WTC11 (cell line): ENCODE measurements at regions not wholly inside any gene's neighbourhood (a gene's known extent, or its start where the extent isn't known, plus 50 kb on each side); places are given as distances from the start of the nearest gene placed in this dataset.

Experiments used
- ATAC-seq: fragments of 200-7000 bp; cut with Tn5 transposase; 2 replicates; pipeline ENCODE4 v1.10.0; 2021; ENCODE audit warnings: mild to moderate bottlenecking, moderate library complexity
- CTCF ChIA-PET: fragments of 300-600 bp; sonication (Branson Sonifier 250); formaldehyde crosslinking; loops from one replicate; lab custom pipeline; 2021; ENCODE audit warnings: antibody characterized with exemption; lab: Charles Lee
- POLR2A ChIA-PET: fragments of 350-600 bp; sonication (Branson Sonifier 250); formaldehyde crosslinking; loops from one replicate; lab custom pipeline; 2021; ENCODE audit warnings: antibody characterized with exemption; lab: Charles Lee
- DNase-seq: peaks from one replicate; pipeline ENCODE4 v3.0.0; 2021; ENCODE audit warnings: low spot score
- H3K27ac Mint-ChIP-seq: 2 replicates; pipeline ENCODE4 v1.8.0; 2021; ENCODE audit warnings: mixed read lengths
- H3K27me3 Mint-ChIP-seq: 2 replicates; pipeline ENCODE4 v1.8.0; 2021; ENCODE audit warnings: low read depth, mild to moderate bottlenecking, moderate library complexity, mixed read lengths
- H3K36me3 Mint-ChIP-seq: 2 replicates; pipeline ENCODE4 v1.8.0; 2021; ENCODE audit warnings: mixed read lengths
- H3K4me1 Mint-ChIP-seq: 2 replicates; pipeline ENCODE4 v1.8.0; 2022; ENCODE audit warnings: mixed read lengths
- H3K4me3 Mint-ChIP-seq: 2 replicates; pipeline ENCODE4 v1.8.0; 2021; ENCODE audit warnings: mild to moderate bottlenecking, moderate library complexity, mixed read lengths
- H3K9me3 Mint-ChIP-seq: 2 replicates; pipeline ENCODE4 v1.8.0; 2021; ENCODE audit warnings: mixed read lengths
- ATF1 ChIP-seq: sonication (generic); formaldehyde crosslinking; IDR thresholded peaks from 2 replicates; pipeline ENCODE4 v1.8.1; 2023; ENCODE audit warnings: mild to moderate bottlenecking, moderate library complexity, missing genetic modification reagents
- ELF4 ChIP-seq: sonication (generic); formaldehyde crosslinking; IDR thresholded peaks from 2 replicates; pipeline ENCODE4 v1.8.1; 2022; ENCODE audit warnings: low read depth, mild to moderate bottlenecking, moderate library complexity, missing genetic modification reagents
- JUN ChIP-seq: sonication (generic); formaldehyde crosslinking; IDR thresholded peaks from 2 replicates; pipeline ENCODE4 v1.8.0; 2023; ENCODE audit warnings: mild to moderate bottlenecking, missing genetic modification reagents
- RELA ChIP-seq: sonication (generic); formaldehyde crosslinking; IDR thresholded peaks from 2 replicates; pipeline ENCODE4 v1.8.1; 2022; ENCODE audit warnings: missing genetic modification reagents, mild to moderate bottlenecking, borderline replicate concordance
- SMAD3 ChIP-seq: sonication (generic); formaldehyde crosslinking; IDR thresholded peaks from 2 replicates; pipeline ENCODE4 v1.8.0; 2022; ENCODE audit warnings: missing genetic modification reagents, mild to moderate bottlenecking, borderline replicate concordance
- TCF7 ChIP-seq: sonication (generic); formaldehyde crosslinking; IDR thresholded peaks from 2 replicates; pipeline ENCODE4 v1.8.0; 2022; ENCODE audit warnings: mild to moderate bottlenecking, low read depth, missing genetic modification reagents, moderate library complexity
- ZNF138 ChIP-seq: sonication (generic); formaldehyde crosslinking; conservative IDR thresholded peaks from 2 replicates; pipeline ENCODE4 v1.8.1; 2022; ENCODE audit warnings: mild to moderate bottlenecking, moderate library complexity, missing genetic modification reagents
- TF ChIP-seq, protein P1 (sequence below): fragments of 250-450 bp; sonication (Bioruptor Pico); IDR thresholded peaks from 2 replicates; pipeline ENCODE4 v1.9.0; 2021; ENCODE audit warnings: mild to moderate bottlenecking
- TF ChIP-seq, protein P2 (sequence below): fragments of 250-450 bp; sonication (Bioruptor Pico); IDR thresholded peaks from 2 replicates; pipeline ENCODE4 v2.1.2; 2022; ENCODE audit warnings: mild to moderate bottlenecking, moderate library complexity
- TF ChIP-seq, protein P3 (sequence below): sonication (generic); formaldehyde crosslinking; IDR thresholded peaks from 2 replicates; pipeline ENCODE4 v1.8.0; 2022; ENCODE audit warnings: mild to moderate bottlenecking, missing genetic modification reagents
- TF ChIP-seq, protein P4 (sequence below): sonication (generic); formaldehyde crosslinking; IDR thresholded peaks from 2 replicates; pipeline ENCODE4 v1.8.1; 2023; ENCODE audit warnings: mild to moderate bottlenecking, missing genetic modification reagents
- TF ChIP-seq, protein P5 (sequence below): sonication (generic); formaldehyde crosslinking; IDR thresholded peaks from 2 replicates; pipeline ENCODE4 v1.8.1; 2023; ENCODE audit warnings: mild to moderate bottlenecking, missing genetic modification reagents, moderate library complexity

DNA sequence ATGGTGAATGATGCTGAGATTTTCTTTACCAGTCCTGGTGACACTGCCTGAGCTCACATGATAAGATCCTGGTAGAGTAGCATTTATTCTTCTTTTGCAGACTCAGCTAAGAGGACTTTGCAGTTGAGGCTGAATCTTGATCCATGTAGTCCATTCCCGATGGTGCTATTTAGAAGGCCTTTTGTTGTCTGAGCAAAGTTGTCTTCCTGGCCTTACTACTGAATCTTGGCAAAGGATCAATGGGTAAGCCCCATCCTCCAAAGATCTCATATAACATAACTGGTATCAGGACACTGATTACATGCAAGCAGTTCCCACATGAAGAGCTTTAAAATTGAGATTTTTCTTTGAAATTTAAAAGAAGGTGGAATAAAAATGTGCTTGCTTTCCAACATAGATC lies 291.6 kb downstream of the SOX4 start:
- Mint-ChIP-seq H3K36me3 (peaks cover 5% of the 10 kb centered on the region), H3K27ac (peak overlapping the region; percentile 46; the same call in 1 of the 2 replicates), H3K9me3 (peaks cover 11% of the 10 kb centered on the region; the same call in 1 of the 2 replicates), H3K4me3 (no peak overlapping the region), H3K27me3 (no peaks in the 10 kb centered on the region), H3K4me1 (peaks cover 10% of the 10 kb centered on the region)
- CTCF ChIA-PET, result no interaction called here
- POLR2A ChIA-PET, result no interaction called here
- ATAC-seq (no peak), DNase-seq (no peak)
- TF ChIP-seq RELA (no peak), SMAD3 (CRISPR knock-in tag) (no peak)

DNA sequence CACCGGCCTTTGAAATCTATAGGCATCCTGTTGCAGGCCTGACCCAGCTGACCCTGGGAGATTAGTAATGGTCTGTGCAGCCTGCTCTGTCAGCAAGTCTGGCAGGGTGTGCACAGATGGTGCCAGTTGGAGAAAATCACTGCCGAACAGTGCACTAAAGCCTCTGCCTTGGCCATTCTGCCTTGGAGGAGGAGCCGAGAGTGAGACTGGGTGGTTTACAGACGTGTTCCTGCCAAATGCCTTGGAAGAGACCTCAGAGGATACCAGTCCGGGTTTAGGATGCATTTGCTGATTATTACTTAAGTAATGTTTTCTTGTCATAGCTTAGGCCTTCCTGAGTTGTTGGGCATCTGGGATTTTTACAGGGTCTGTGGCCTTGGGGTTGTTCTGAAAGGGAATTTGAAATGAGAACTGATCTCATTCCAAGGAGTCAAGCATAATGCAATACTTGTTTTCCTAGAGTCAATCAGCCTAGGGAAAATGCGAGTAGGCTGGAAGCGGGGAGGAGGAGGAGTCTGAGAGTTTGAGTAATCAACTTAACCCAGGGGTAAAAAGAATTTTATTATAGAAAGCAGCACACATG lies 292.1 kb downstream of the SOX4 start:
- ATAC-seq (no peak; the same call in 1 of the 2 replicates), DNase-seq (no peak)
- ChIA-PET POLR2A (no interaction called here), CTCF (no interaction called here)
- Mint-ChIP-seq H3K4me3 (no peak overlapping the region), H3K9me3 (peaks cover 7% of the 10 kb centered on the region; the same call in 1 of the 2 replicates), H3K4me1 (peaks cover 15% of the 10 kb centered on the region), H3K27me3 (no peaks in the 10 kb centered on the region), H3K27ac (no peak overlapping the region), H3K36me3 (peaks cover 5% of the 10 kb centered on the region)
- TF ChIP-seq JUN (CRISPR knock-in tag), result no peak
- TF ChIP-seq, protein P1, sequence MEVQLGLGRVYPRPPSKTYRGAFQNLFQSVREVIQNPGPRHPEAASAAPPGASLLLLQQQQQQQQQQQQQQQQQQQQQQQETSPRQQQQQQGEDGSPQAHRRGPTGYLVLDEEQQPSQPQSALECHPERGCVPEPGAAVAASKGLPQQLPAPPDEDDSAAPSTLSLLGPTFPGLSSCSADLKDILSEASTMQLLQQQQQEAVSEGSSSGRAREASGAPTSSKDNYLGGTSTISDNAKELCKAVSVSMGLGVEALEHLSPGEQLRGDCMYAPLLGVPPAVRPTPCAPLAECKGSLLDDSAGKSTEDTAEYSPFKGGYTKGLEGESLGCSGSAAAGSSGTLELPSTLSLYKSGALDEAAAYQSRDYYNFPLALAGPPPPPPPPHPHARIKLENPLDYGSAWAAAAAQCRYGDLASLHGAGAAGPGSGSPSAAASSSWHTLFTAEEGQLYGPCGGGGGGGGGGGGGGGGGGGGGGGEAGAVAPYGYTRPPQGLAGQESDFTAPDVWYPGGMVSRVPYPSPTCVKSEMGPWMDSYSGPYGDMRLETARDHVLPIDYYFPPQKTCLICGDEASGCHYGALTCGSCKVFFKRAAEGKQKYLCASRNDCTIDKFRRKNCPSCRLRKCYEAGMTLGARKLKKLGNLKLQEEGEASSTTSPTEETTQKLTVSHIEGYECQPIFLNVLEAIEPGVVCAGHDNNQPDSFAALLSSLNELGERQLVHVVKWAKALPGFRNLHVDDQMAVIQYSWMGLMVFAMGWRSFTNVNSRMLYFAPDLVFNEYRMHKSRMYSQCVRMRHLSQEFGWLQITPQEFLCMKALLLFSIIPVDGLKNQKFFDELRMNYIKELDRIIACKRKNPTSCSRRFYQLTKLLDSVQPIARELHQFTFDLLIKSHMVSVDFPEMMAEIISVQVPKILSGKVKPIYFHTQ (CRISPR knock-in tag), result no peak
- TF ChIP-seq, protein P2, sequence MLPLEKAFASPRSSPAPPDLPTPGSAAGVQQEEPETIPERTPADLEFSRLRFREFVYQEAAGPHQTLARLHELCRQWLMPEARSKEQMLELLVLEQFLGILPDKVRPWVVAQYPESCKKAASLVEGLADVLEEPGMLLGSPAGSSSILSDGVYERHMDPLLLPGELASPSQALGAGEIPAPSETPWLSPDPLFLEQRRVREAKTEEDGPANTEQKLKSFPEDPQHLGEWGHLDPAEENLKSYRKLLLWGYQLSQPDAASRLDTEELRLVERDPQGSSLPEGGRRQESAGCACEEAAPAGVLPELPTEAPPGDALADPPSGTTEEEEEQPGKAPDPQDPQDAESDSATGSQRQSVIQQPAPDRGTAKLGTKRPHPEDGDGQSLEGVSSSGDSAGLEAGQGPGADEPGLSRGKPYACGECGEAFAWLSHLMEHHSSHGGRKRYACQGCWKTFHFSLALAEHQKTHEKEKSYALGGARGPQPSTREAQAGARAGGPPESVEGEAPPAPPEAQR (CRISPR knock-in tag), result no peak
- TF ChIP-seq ZNF138 (CRISPR knock-in tag), result no peak
- no peak for TF ChIP-seq ELF4 (CRISPR knock-in tag)
- TF ChIP-seq, protein P3, sequence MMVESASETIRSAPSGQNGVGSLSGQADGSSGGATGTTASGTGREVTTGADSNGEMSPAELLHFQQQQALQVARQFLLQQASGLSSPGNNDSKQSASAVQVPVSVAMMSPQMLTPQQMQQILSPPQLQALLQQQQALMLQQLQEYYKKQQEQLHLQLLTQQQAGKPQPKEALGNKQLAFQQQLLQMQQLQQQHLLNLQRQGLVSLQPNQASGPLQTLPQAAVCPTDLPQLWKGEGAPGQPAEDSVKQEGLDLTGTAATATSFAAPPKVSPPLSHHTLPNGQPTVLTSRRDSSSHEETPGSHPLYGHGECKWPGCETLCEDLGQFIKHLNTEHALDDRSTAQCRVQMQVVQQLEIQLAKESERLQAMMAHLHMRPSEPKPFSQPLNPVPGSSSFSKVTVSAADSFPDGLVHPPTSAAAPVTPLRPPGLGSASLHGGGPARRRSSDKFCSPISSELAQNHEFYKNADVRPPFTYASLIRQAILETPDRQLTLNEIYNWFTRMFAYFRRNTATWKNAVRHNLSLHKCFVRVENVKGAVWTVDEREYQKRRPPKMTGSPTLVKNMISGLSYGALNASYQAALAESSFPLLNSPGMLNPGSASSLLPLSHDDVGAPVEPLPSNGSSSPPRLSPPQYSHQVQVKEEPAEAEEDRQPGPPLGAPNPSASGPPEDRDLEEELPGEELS (CRISPR knock-in tag), result no peak
- TF ChIP-seq, protein P4, sequence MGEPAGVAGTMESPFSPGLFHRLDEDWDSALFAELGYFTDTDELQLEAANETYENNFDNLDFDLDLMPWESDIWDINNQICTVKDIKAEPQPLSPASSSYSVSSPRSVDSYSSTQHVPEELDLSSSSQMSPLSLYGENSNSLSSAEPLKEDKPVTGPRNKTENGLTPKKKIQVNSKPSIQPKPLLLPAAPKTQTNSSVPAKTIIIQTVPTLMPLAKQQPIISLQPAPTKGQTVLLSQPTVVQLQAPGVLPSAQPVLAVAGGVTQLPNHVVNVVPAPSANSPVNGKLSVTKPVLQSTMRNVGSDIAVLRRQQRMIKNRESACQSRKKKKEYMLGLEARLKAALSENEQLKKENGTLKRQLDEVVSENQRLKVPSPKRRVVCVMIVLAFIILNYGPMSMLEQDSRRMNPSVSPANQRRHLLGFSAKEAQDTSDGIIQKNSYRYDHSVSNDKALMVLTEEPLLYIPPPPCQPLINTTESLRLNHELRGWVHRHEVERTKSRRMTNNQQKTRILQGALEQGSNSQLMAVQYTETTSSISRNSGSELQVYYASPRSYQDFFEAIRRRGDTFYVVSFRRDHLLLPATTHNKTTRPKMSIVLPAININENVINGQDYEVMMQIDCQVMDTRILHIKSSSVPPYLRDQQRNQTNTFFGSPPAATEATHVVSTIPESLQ (CRISPR knock-in tag), result no peak
- no peak for TF ChIP-seq TCF7 (CRISPR knock-in tag)
- no peak for TF ChIP-seq ATF1 (CRISPR knock-in tag)
- TF ChIP-seq, protein P5, sequence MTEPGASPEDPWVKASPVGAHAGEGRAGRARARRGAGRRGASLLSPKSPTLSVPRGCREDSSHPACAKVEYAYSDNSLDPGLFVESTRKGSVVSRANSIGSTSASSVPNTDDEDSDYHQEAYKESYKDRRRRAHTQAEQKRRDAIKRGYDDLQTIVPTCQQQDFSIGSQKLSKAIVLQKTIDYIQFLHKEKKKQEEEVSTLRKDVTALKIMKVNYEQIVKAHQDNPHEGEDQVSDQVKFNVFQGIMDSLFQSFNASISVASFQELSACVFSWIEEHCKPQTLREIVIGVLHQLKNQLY (CRISPR knock-in tag), result no peak
